ENCODE measurements at regions not wholly inside any gene's neighbourhood (a gene's known extent, or its start where the extent isn't known, plus 50 kb on each side); places are given as distances from the start of the nearest gene placed in this dataset.

- H3K27me3 ChIP-seq (replicated peaks; ENCODE audit: control insufficient read depth, insufficient read depth, low read length) = no peaks in the 10 kb centered on the region
- DNase-seq (ENCODE audit: low read depth) = peak; percentile 44
These were observed 204.7 kb upstream of the HDAC9 start for GRCh38 chr7:18290865-18291264.

GRCh38 chr7:18292584-18292983, 203.0 kb upstream of the HDAC9 start:
- Histone ChIP-seq H3K4me1 (ENCODE audit: control insufficient read depth, insufficient read depth, low read length) (peaks cover 4% of the 10 kb centered on the region), H3K9ac (ENCODE audit: low read length) (no peak overlapping the region), H3K9me3 (ENCODE audit: control insufficient read depth, low read length) (no peaks in the 10 kb centered on the region), H3K27me3 (replicated peaks; ENCODE audit: control insufficient read depth, insufficient read depth, low read length) (no peaks in the 10 kb centered on the region), H3K36me3 (ENCODE audit: control insufficient read depth, insufficient read depth, low read length, severe bottlenecking) (no peaks in the 10 kb centered on the region), H3K4me3 (ENCODE audit: low read length) (no peak overlapping the region)
- DNase-seq (ENCODE audit: low read depth) = no peak

More at GRCh38 chr7:18290865-18291264, 204.7 kb upstream of the HDAC9 start:
- peaks cover 4% of the 10 kb centered on the region for H3K4me1 ChIP-seq (ENCODE audit: control insufficient read depth, insufficient read depth, low read length)
- no peak overlapping the region for H3K9ac ChIP-seq (ENCODE audit: low read length)
- H3K4me3 ChIP-seq (ENCODE audit: low read length) = no peak overlapping the region
- H3K36me3 ChIP-seq (ENCODE audit: control insufficient read depth, insufficient read depth, low read length, severe bottlenecking) = no peaks in the 10 kb centered on the region
- no peaks in the 10 kb centered on the region for H3K9me3 ChIP-seq (ENCODE audit: control insufficient read depth, low read length)

- peaks cover 4% of the 10 kb centered on the region for H3K4me1 ChIP-seq (ENCODE audit: control insufficient read depth, insufficient read depth, low read length)
- no peak overlapping the region for H3K9ac ChIP-seq (ENCODE audit: low read length)
- no peaks in the 10 kb centered on the region for H3K27me3 ChIP-seq (replicated peaks; ENCODE audit: control insufficient read depth, insufficient read depth, low read length)
- no peaks in the 10 kb centered on the region for H3K36me3 ChIP-seq (ENCODE audit: control insufficient read depth, insufficient read depth, low read length, severe bottlenecking)
- H3K9me3 ChIP-seq (ENCODE audit: control insufficient read depth, low read length) = no peaks in the 10 kb centered on the region
- DNase-seq (ENCODE audit: low read depth) = no peak
- H3K4me3 ChIP-seq (ENCODE audit: low read length) = no peak overlapping the region
These were observed 201.8 kb upstream of the HDAC9 start for GRCh38 chr7:18293759-18294158.

- peaks cover 4% of the 10 kb centered on the region for H3K4me1 ChIP-seq (ENCODE audit: control insufficient read depth, insufficient read depth, low read length)
- no peaks in the 10 kb centered on the region for H3K27me3 ChIP-seq (replicated peaks; ENCODE audit: control insufficient read depth, insufficient read depth, low read length)
- no peak for DNase-seq (ENCODE audit: low read depth)
- no peaks in the 10 kb centered on the region for H3K9me3 ChIP-seq (ENCODE audit: control insufficient read depth, low read length)
- no peaks in the 10 kb centered on the region for H3K36me3 ChIP-seq (ENCODE audit: control insufficient read depth, insufficient read depth, low read length, severe bottlenecking)
- H3K4me3 ChIP-seq (ENCODE audit: low read length) = no peak overlapping the region
- no peak overlapping the region for H3K9ac ChIP-seq (ENCODE audit: low read length)
These were observed 201.1 kb upstream of the HDAC9 start for GRCh38 chr7:18294411-18294810.

GRCh38 chr7:18295781-18296423, 199.6 kb upstream of the HDAC9 start:
- Histone ChIP-seq H3K9me3 (ENCODE audit: control insufficient read depth, low read length) (no peaks in the 10 kb centered on the region), H3K4me3 (ENCODE audit: low read length) (no peak overlapping the region), H3K27me3 (replicated peaks; ENCODE audit: control insufficient read depth, insufficient read depth, low read length) (no peaks in the 10 kb centered on the region), H3K36me3 (ENCODE audit: control insufficient read depth, insufficient read depth, low read length, severe bottlenecking) (no peaks in the 10 kb centered on the region), H3K4me1 (ENCODE audit: control insufficient read depth, insufficient read depth, low read length) (no peaks in the 10 kb centered on the region), H3K9ac (ENCODE audit: low read length) (no peak overlapping the region)
- no peak for DNase-seq (ENCODE audit: low read depth)

- Histone ChIP-seq H3K9ac (ENCODE audit: low read length) (no peak overlapping the region), H3K36me3 (ENCODE audit: control insufficient read depth, insufficient read depth, low read length, severe bottlenecking) (no peaks in the 10 kb centered on the region), H3K9me3 (ENCODE audit: control insufficient read depth, low read length) (no peaks in the 10 kb centered on the region), H3K4me3 (ENCODE audit: low read length) (no peak overlapping the region), H3K4me1 (ENCODE audit: control insufficient read depth, insufficient read depth, low read length) (no peaks in the 10 kb centered on the region), H3K27me3 (replicated peaks; ENCODE audit: control insufficient read depth, insufficient read depth, low read length) (no peaks in the 10 kb centered on the region)
- DNase-seq (ENCODE audit: low read depth) = no peak
These were observed 193.5 kb upstream of the HDAC9 start for GRCh38 chr7:18302097-18302496.

GRCh38 chr7:18305866-18306265, 189.7 kb upstream of the HDAC9 start:
- DNase-seq (ENCODE audit: low read depth) = no peak
- Histone ChIP-seq H3K9ac (ENCODE audit: low read length) (no peak overlapping the region), H3K36me3 (ENCODE audit: control insufficient read depth, insufficient read depth, low read length, severe bottlenecking) (no peaks in the 10 kb centered on the region), H3K4me1 (ENCODE audit: control insufficient read depth, insufficient read depth, low read length) (peaks cover 8% of the 10 kb centered on the region), H3K4me3 (ENCODE audit: low read length) (no peak overlapping the region), H3K27me3 (replicated peaks; ENCODE audit: control insufficient read depth, insufficient read depth, low read length) (no peaks in the 10 kb centered on the region), H3K9me3 (ENCODE audit: control insufficient read depth, low read length) (no peaks in the 10 kb centered on the region)

- peak; percentile 46 for DNase-seq (ENCODE audit: low read depth)
- no peaks in the 10 kb centered on the region for H3K36me3 ChIP-seq (ENCODE audit: control insufficient read depth, insufficient read depth, low read length, severe bottlenecking)
- no peaks in the 10 kb centered on the region for H3K9me3 ChIP-seq (ENCODE audit: control insufficient read depth, low read length)
- no peaks in the 10 kb centered on the region for H3K27me3 ChIP-seq (replicated peaks; ENCODE audit: control insufficient read depth, insufficient read depth, low read length)
- H3K4me1 ChIP-seq (ENCODE audit: control insufficient read depth, insufficient read depth, low read length) = peaks cover 8% of the 10 kb centered on the region
- H3K9ac ChIP-seq (ENCODE audit: low read length) = no peak overlapping the region
- no peak overlapping the region for H3K4me3 ChIP-seq (ENCODE audit: low read length)
These were observed 188.9 kb upstream of the HDAC9 start for GRCh38 chr7:18306696-18307095.

- H3K36me3 ChIP-seq (ENCODE audit: control insufficient read depth, insufficient read depth, low read length, severe bottlenecking) = no peaks in the 10 kb centered on the region
- no peaks in the 10 kb centered on the region for H3K9me3 ChIP-seq (ENCODE audit: control insufficient read depth, low read length)
- no peak overlapping the region for H3K9ac ChIP-seq (ENCODE audit: low read length)
- no peak overlapping the region for H3K4me3 ChIP-seq (ENCODE audit: low read length)
- no peak for DNase-seq (ENCODE audit: low read depth)
- H3K4me1 ChIP-seq (ENCODE audit: control insufficient read depth, insufficient read depth, low read length) = peaks cover 8% of the 10 kb centered on the region
- H3K27me3 ChIP-seq (replicated peaks; ENCODE audit: control insufficient read depth, insufficient read depth, low read length) = no peaks in the 10 kb centered on the region
These were observed 186.6 kb upstream of the HDAC9 start for GRCh38 chr7:18308938-18309337.

GRCh38 chr7:18312482-18312881, 183.1 kb upstream of the HDAC9 start:
- no peaks in the 10 kb centered on the region for H3K36me3 ChIP-seq (ENCODE audit: control insufficient read depth, insufficient read depth, low read length, severe bottlenecking)
- H3K9me3 ChIP-seq (ENCODE audit: control insufficient read depth, low read length) = no peaks in the 10 kb centered on the region
- H3K9ac ChIP-seq (ENCODE audit: low read length) = no peak overlapping the region
- peaks cover 12% of the 10 kb centered on the region for H3K4me1 ChIP-seq (ENCODE audit: control insufficient read depth, insufficient read depth, low read length)
- no peak overlapping the region for H3K4me3 ChIP-seq (ENCODE audit: low read length)
- DNase-seq (ENCODE audit: low read depth) = no peak
- H3K27me3 ChIP-seq (replicated peaks; ENCODE audit: control insufficient read depth, insufficient read depth, low read length) = no peaks in the 10 kb centered on the region

GRCh38 chr7:18313965-18314364, 181.6 kb upstream of the HDAC9 start:
- no peaks in the 10 kb centered on the region for H3K9me3 ChIP-seq (ENCODE audit: control insufficient read depth, low read length)
- H3K27me3 ChIP-seq (replicated peaks; ENCODE audit: control insufficient read depth, insufficient read depth, low read length) = no peaks in the 10 kb centered on the region
- no peaks in the 10 kb centered on the region for H3K36me3 ChIP-seq (ENCODE audit: control insufficient read depth, insufficient read depth, low read length, severe bottlenecking)
- H3K4me1 ChIP-seq (ENCODE audit: control insufficient read depth, insufficient read depth, low read length) = peaks cover 16% of the 10 kb centered on the region
- peak; percentile 31 for DNase-seq (ENCODE audit: low read depth)
- no peak overlapping the region for H3K4me3 ChIP-seq (ENCODE audit: low read length)
- no peak overlapping the region for H3K9ac ChIP-seq (ENCODE audit: low read length)

- Histone ChIP-seq H3K9me3 (ENCODE audit: control insufficient read depth, low read length) (no peaks in the 10 kb centered on the region), H3K27me3 (replicated peaks; ENCODE audit: control insufficient read depth, insufficient read depth, low read length) (no peaks in the 10 kb centered on the region), H3K4me1 (ENCODE audit: control insufficient read depth, insufficient read depth, low read length) (peaks cover 11% of the 10 kb centered on the region), H3K9ac (ENCODE audit: low read length) (no peak overlapping the region), H3K36me3 (ENCODE audit: control insufficient read depth, insufficient read depth, low read length, severe bottlenecking) (no peaks in the 10 kb centered on the region), H3K4me3 (ENCODE audit: low read length) (no peak overlapping the region)
- no peak for DNase-seq (ENCODE audit: low read depth)
These were observed 180.3 kb upstream of the HDAC9 start for GRCh38 chr7:18315241-18315640.

Measured in adipocyte (in vitro differentiated cells).